MM.1S (cell line): ENCODE measurements at regions not wholly inside any gene's neighbourhood (a gene's known extent, or its start where the extent isn't known, plus 50 kb on each side); places are given as distances from the start of the nearest gene placed in this dataset.

Experiments used
- DNase-seq: peaks from one replicate; pipeline ENCODE4 v3.0.0-alpha.2; 2015
- H2AFZ ChIP-seq: fragments of 300-600 bp; sonication (generic); 2 replicates; pipeline ENCODE4 v1.6.0; 2016; ENCODE audit warnings: antibody characterized with exemption, low read length
- H3F3A ChIP-seq: fragments of 300-600 bp; sonication (generic); 2 replicates; pipeline ENCODE4 v1.6.1; 2016; ENCODE audit warnings: mild to moderate bottlenecking, antibody characterized with exemption, low read length, moderate library complexity, mixed read lengths; ENCODE audit not compliant: insufficient read depth
- H3K27ac ChIP-seq: fragments of 300-600 bp; sonication (generic); 2 replicates; pipeline ENCODE4 v1.5.1; 2016; ENCODE audit warnings: mild to moderate bottlenecking, low read length
- H3K27me3 ChIP-seq: fragments of 300-600 bp; sonication (generic); replicated peaks from 2 replicates; pipeline ENCODE4 v1.6.0; 2016; ENCODE audit warnings: low read length; ENCODE audit not compliant: insufficient read depth
- H3K36me3 ChIP-seq: fragments of 300-600 bp; sonication (generic); replicated peaks from 2 replicates; pipeline ENCODE4 v1.6.1; 2016; ENCODE audit warnings: mild to moderate bottlenecking, low read length, mixed read lengths; ENCODE audit not compliant: insufficient read depth
- H3K4me1 ChIP-seq: fragments of 300-600 bp; sonication (generic); 2 replicates; pipeline ENCODE4 v1.6.1; 2016; ENCODE audit warnings: low read length, mixed read lengths
- H3K4me2 ChIP-seq: fragments of 300-600 bp; sonication (generic); 2 replicates; pipeline ENCODE4 v1.6.0; 2016; ENCODE audit warnings: low read depth, low read length
- H3K4me3 ChIP-seq: fragments of 300-600 bp; sonication (generic); 2 replicates; pipeline ENCODE4 v1.5.1; 2016; ENCODE audit warnings: low read length, mixed read lengths
- H3K79me2 ChIP-seq: fragments of 300-600 bp; sonication (generic); 2 replicates; pipeline ENCODE4 v1.6.1; 2016; ENCODE audit warnings: mixed run types, low read length, mixed read lengths
- H3K9ac ChIP-seq: fragments of 300-600 bp; sonication (generic); 2 replicates; pipeline ENCODE4 v1.6.1; 2016; ENCODE audit warnings: low read length, mixed read lengths
- H3K9me2 ChIP-seq: fragments of 300-600 bp; sonication (generic); replicated peaks from 2 replicates; pipeline ENCODE4 v1.6.1; 2016; ENCODE audit warnings: mild to moderate bottlenecking, low read length, mixed read lengths; ENCODE audit not compliant: insufficient read depth
- H3K9me3 ChIP-seq: fragments of 300-600 bp; sonication (generic); replicated peaks from 2 replicates; pipeline ENCODE4 v1.6.1; 2016; ENCODE audit warnings: mild to moderate bottlenecking, low read length, mixed read lengths; ENCODE audit not compliant: insufficient read depth
- H4K20me1 ChIP-seq: fragments of 300-600 bp; sonication (generic); 2 replicates; pipeline ENCODE4 v1.6.1; 2016; ENCODE audit warnings: mild to moderate bottlenecking, low read length, moderate library complexity, mixed read lengths; ENCODE audit not compliant: insufficient read depth
- CTCF ChIP-seq: fragments of 300-600 bp; sonication (generic); IDR thresholded peaks from 2 replicates; pipeline ENCODE4 v1.5.1; 2016; ENCODE audit warnings: antibody characterized with exemption, low read length, mixed read lengths
- EZH2 ChIP-seq: fragments of 300-600 bp; sonication (generic); optimal IDR thresholded peaks from 2 replicates; pipeline ENCODE3; 2017; ENCODE audit warnings: low read depth, mild to moderate bottlenecking, antibody characterized with exemption, low read length, mixed read lengths
- EZH2phosphoT487 ChIP-seq: fragments of 300-600 bp; sonication (generic); IDR thresholded peaks from 2 replicates; pipeline ENCODE4 v1.6.1; 2018; ENCODE audit warnings: antibody characterized with exemption, low read length

DNA sequence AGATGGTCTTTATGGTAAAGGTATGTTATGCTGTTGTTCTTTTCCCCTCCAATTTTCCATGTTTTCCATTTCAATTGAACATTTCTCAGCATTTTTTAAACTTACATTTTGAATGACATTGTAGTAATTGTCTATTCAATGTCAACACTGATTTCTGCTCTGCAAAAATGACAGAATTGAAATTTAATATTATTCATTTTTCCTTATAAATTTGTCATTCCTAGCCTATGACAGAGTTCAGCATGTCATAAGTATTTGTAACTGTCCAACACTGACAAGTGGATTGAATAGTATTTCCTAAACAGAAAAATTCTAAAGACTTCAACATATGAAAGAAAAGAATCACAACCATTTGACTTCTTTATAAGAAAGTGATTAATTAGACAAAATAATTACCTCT, 1478.3 kb upstream of the CDH6 start:
- H3K4me3 ChIP-seq: no peak overlapping the region
- TF ChIP-seq EZH2phosphoT487 (no peak), CTCF (no peak)
- no peak overlapping the region for H2AFZ ChIP-seq
- H3K4me1 ChIP-seq: no peaks in the 10 kb centered on the region
- no peak overlapping the region for H3K9ac ChIP-seq
- no peak for DNase-seq
- H3K9me3 ChIP-seq: no peaks in the 10 kb centered on the region
- no peaks in the 10 kb centered on the region for H3K9me2 ChIP-seq
- no peaks in the 10 kb centered on the region for H3K36me3 ChIP-seq
- no peak overlapping the region for H3K27ac ChIP-seq
- no peaks in the 10 kb centered on the region for H3K79me2 ChIP-seq
- no peaks in the 10 kb centered on the region for H3K27me3 ChIP-seq
- no peak overlapping the region for H3K4me2 ChIP-seq
- no peaks in the 10 kb centered on the region for H3F3A ChIP-seq
- no peaks in the 10 kb centered on the region for H4K20me1 ChIP-seq

DNA sequence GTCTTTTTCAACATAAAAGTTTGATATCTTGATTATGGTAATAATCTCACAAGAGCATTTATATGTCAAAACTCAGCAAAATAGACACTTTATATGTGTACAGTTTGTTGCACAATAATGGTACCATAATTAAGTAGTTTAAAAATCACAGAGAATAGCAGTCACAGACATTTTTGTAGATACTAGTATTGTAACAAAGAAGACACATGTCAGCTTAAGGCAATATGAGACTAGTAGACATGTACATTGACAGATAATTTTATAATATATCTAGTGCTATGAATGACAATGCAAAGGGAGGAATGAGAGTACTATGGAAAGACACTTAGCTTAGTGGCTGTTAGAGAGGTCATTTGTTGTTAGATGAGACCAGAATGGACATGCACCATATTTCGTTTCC, 1490.6 kb upstream of the CDH6 start:
- H3K27ac ChIP-seq: no peak overlapping the region
- no peak overlapping the region for H3K4me3 ChIP-seq
- H3K9me2 ChIP-seq: no peaks in the 10 kb centered on the region
- H3K4me1 ChIP-seq: no peaks in the 10 kb centered on the region
- no peak for TF ChIP-seq EZH2
- TF ChIP-seq CTCF: no peak
- TF ChIP-seq EZH2phosphoT487: no peak
- H3K79me2 ChIP-seq: no peaks in the 10 kb centered on the region
- H2AFZ ChIP-seq: no peak overlapping the region
- no peaks in the 10 kb centered on the region for H3K36me3 ChIP-seq
- no peaks in the 10 kb centered on the region for H4K20me1 ChIP-seq
- H3K9ac ChIP-seq: no peak overlapping the region
- H3K9me3 ChIP-seq: no peaks in the 10 kb centered on the region
- H3F3A ChIP-seq: no peaks in the 10 kb centered on the region
- DNase-seq: no peak
- H3K27me3 ChIP-seq: no peaks in the 10 kb centered on the region
- H3K4me2 ChIP-seq: no peak overlapping the region

- no peak overlapping the region for H2AFZ ChIP-seq
- no peak overlapping the region for H3K4me2 ChIP-seq
- no peaks in the 10 kb centered on the region for H3K27me3 ChIP-seq
- DNase-seq: no peak
- H4K20me1 ChIP-seq: no peaks in the 10 kb centered on the region
- no peak overlapping the region for H3K4me3 ChIP-seq
- no peak overlapping the region for H3K9ac ChIP-seq
- H3K4me1 ChIP-seq: no peaks in the 10 kb centered on the region
- no peaks in the 10 kb centered on the region for H3F3A ChIP-seq
- no peaks in the 10 kb centered on the region for H3K79me2 ChIP-seq
- H3K27ac ChIP-seq: no peak overlapping the region
- no peaks in the 10 kb centered on the region for H3K9me3 ChIP-seq
- no peak for TF ChIP-seq EZH2
- no peak for TF ChIP-seq CTCF
- TF ChIP-seq EZH2phosphoT487: no peak
- no peaks in the 10 kb centered on the region for H3K36me3 ChIP-seq
- no peaks in the 10 kb centered on the region for H3K9me2 ChIP-seq
Measured at GRCh38 chr5:29701600-29701999, 1491.9 kb upstream of the CDH6 start.
